Smooth muscle cell (in vitro differentiated cells): ENCODE measurements at regions not wholly inside any gene's neighbourhood (a gene's known extent, or its start where the extent isn't known, plus 50 kb on each side); places are given as distances from the start of the nearest gene placed in this dataset.
A peak's percentile ranks its signal among the peaks of the same experiment; 100 is the strongest.

Experiments
- DNase-seq: peaks from one replicate; lab custom pipeline; 2025; ENCODE audit not compliant: unreplicated experiment; lab: John Stamatoyannopoulos, UW
- H2AFZ ChIP-seq: fragments of 200-600 bp; sonication (generic); 2 replicates; pipeline ENCODE4 v1.6.0; 2016; ENCODE audit warnings: antibody characterized with exemption, low read depth, mild to moderate bottlenecking
- H3F3A ChIP-seq: fragments of 200-600 bp; sonication (generic); 2 replicates; pipeline ENCODE4 v1.6.0; 2017; ENCODE audit warnings: antibody characterized with exemption, low read depth
- H3K27ac ChIP-seq: fragments of 200-600 bp; sonication (generic); 2 replicates; pipeline ENCODE4 v1.5.1; 2016; ENCODE audit warnings: low read depth, mild to moderate bottlenecking
- H3K27me3 ChIP-seq: fragments of 200-600 bp; sonication (generic); 2 replicates; pipeline ENCODE4 v1.6.1; 2016; ENCODE audit warnings: low read depth, mild to moderate bottlenecking
- H3K36me3 ChIP-seq: fragments of 200-600 bp; sonication (generic); 2 replicates; pipeline ENCODE4 v1.5.1; 2016; ENCODE audit warnings: low read depth
- H3K4me1 ChIP-seq: fragments of 200-600 bp; sonication (generic); 2 replicates; pipeline ENCODE4 v1.5.1; 2016; ENCODE audit warnings: low read depth
- H3K4me2 ChIP-seq: fragments of 200-600 bp; sonication (generic); 2 replicates; pipeline ENCODE4 v1.6.0; 2016; ENCODE audit warnings: mild to moderate bottlenecking
- H3K4me3 ChIP-seq: fragments of 200-600 bp; sonication (generic); 2 replicates; pipeline ENCODE4 v1.5.1; 2016; ENCODE audit warnings: mild to moderate bottlenecking
- H3K79me2 ChIP-seq: fragments of 200-600 bp; sonication (generic); 2 replicates; pipeline ENCODE4 v1.6.0; 2016; ENCODE audit warnings: low read depth, mild to moderate bottlenecking
- H3K9ac ChIP-seq: fragments of 200-600 bp; sonication (generic); 2 replicates; pipeline ENCODE4 v1.6.0; 2016; ENCODE audit warnings: low read depth
- H3K9me3 ChIP-seq: fragments of 200-600 bp; sonication (generic); replicated peaks from 2 replicates; pipeline ENCODE4 v1.5.1; 2016; ENCODE audit warnings: low read depth
- H4K20me1 ChIP-seq: fragments of 200-600 bp; sonication (generic); 2 replicates; pipeline ENCODE4 v1.6.0; 2016; ENCODE audit warnings: low read depth
- CTCF ChIP-seq: fragments of 200-600 bp; sonication (generic); IDR thresholded peaks from 2 replicates; pipeline ENCODE4 v1.5.1; 2017; ENCODE audit warnings: borderline replicate concordance, mild to moderate bottlenecking, antibody characterized with exemption; ENCODE audit not compliant: insufficient read depth, poor library complexity, severe bottlenecking
- WGBS: methylation state at CpG from one replicate; pipeline ENCODE4 v1.1.7; 2016; ENCODE audit warnings: low lambda C conversion rate; 5-methylcytosine and 5-hydroxymethylcytosine counted together

GRCh38 chr1:79726911-79727310 lies 720.4 kb upstream of the ADGRL4 start:
- Histone ChIP-seq H4K20me1 (no peaks in the 10 kb centered on the region), H3K27ac (no peak overlapping the region), H2AFZ (peak overlapping the region; percentile 5), H3K27me3 (no peaks in the 10 kb centered on the region), H3K36me3 (no peaks in the 10 kb centered on the region), H3K4me2 (no peak overlapping the region), H3K9me3 (no peaks in the 10 kb centered on the region), H3K4me1 (no peaks in the 10 kb centered on the region), H3K9ac (no peak overlapping the region), H3K79me2 (no peaks in the 10 kb centered on the region), H3F3A (no peaks in the 10 kb centered on the region), H3K4me3 (no peak overlapping the region)
- WGBS: 84% methylated on average over 2 of the region's 2 CpGs
- no peak for DNase-seq
- TF ChIP-seq CTCF: no peak

GRCh38 chr1:79726321-79726720 lies 719.8 kb upstream of the ADGRL4 start:
- no peak for DNase-seq
- no peaks in the 10 kb centered on the region for H3K4me1 ChIP-seq
- no peak overlapping the region for H3K4me3 ChIP-seq
- H3K9me3 ChIP-seq: no peaks in the 10 kb centered on the region
- H3K36me3 ChIP-seq: no peaks in the 10 kb centered on the region
- no peaks in the 10 kb centered on the region for H3K27me3 ChIP-seq
- no peak for TF ChIP-seq CTCF
- peak overlapping the region; percentile 5 for H2AFZ ChIP-seq
- no peaks in the 10 kb centered on the region for H3F3A ChIP-seq
- H4K20me1 ChIP-seq: no peaks in the 10 kb centered on the region
- no peaks in the 10 kb centered on the region for H3K79me2 ChIP-seq
- H3K4me2 ChIP-seq: no peak overlapping the region
- H3K27ac ChIP-seq: no peak overlapping the region
- no peak overlapping the region for H3K9ac ChIP-seq
- WGBS: 89% methylated on average over 2 of the region's 2 CpGs

GRCh38 chr1:79716447-79716846 lies 709.9 kb upstream of the ADGRL4 start:
- Histone ChIP-seq H3K4me1 (no peaks in the 10 kb centered on the region), H3K4me3 (no peak overlapping the region), H3K27ac (no peak overlapping the region), H3K4me2 (no peak overlapping the region), H3K9ac (no peak overlapping the region), H3K79me2 (no peaks in the 10 kb centered on the region), H3K36me3 (no peaks in the 10 kb centered on the region), H2AFZ (no peak overlapping the region), H3F3A (no peaks in the 10 kb centered on the region), H4K20me1 (no peaks in the 10 kb centered on the region), H3K27me3 (no peaks in the 10 kb centered on the region), H3K9me3 (no peaks in the 10 kb centered on the region)
- DNase-seq: no peak
- no peak for TF ChIP-seq CTCF

GRCh38 chr1:79714664-79715063 lies 708.1 kb upstream of the ADGRL4 start:
- Histone ChIP-seq H3K79me2 (no peaks in the 10 kb centered on the region), H3K27me3 (no peaks in the 10 kb centered on the region), H3K36me3 (no peaks in the 10 kb centered on the region), H3K27ac (no peak overlapping the region), H3K4me1 (no peaks in the 10 kb centered on the region), H2AFZ (peak overlapping the region; percentile 43), H4K20me1 (no peaks in the 10 kb centered on the region), H3K4me3 (no peak overlapping the region), H3F3A (no peaks in the 10 kb centered on the region), H3K9ac (no peak overlapping the region), H3K9me3 (no peaks in the 10 kb centered on the region), H3K4me2 (no peak overlapping the region)
- no peak for TF ChIP-seq CTCF
- DNase-seq: no peak
